Mammary epithelial cell (primary cell): ENCODE measurements at regions not wholly inside any gene's neighbourhood (a gene's known extent, or its start where the extent isn't known, plus 50 kb on each side); places are given as distances from the start of the nearest gene placed in this dataset.

Source experiments
- CTCF ChIP-seq, 2 donors: IDR thresholded peaks in 1 of 2; conservative IDR thresholded peaks in 1 of 2; 2 replicates each; pipeline ENCODE4 v1.5.1; 2011 to 2012; ENCODE audit warnings: inconsistent platforms in 2 of 2, low read length in 2 of 2, mild to moderate bottlenecking in 2 of 2, control low read depth in 1 of 2, low read depth in 1 of 2; ENCODE audit not compliant: insufficient read depth in 1 of 2; ENCODE audit errors: extremely low read depth in 1 of 2
- EZH2 ChIP-seq: IDR thresholded peaks from 2 replicates; pipeline ENCODE4 v1.6.1; 2012; ENCODE audit warnings: low read length, inconsistent platforms, borderline replicate concordance

DNA sequence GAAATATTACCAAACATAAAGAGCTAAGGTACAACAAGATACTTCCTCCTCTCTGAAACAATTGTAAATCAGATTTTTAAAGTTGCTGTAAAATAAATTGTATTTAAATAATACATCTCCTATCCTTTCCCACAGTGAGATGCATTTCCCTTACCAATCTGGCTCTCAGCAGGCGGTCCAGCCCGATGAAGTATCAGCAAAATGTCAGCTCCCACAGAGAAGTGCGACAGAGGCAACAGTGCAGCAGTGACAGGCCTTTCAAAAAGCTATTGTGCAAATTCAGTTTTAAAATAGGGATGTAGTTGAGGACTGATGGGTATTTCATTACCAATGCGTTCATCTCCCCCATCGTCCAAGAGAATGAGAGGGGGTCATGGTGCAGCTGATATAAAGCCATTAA lies 733.2 kb upstream of the GOLIM4 start:
- TF ChIP-seq EZH2 (no peak), CTCF (conservative IDR thresholded peaks at IDR 0.05 in 1 of 2, IDR thresholded peaks at IDR 0.05 in 1 of 2; ENCODE audit: extremely low read depth in 1 of 2, insufficient read depth in 1 of 2, low read depth in 1 of 2, low read length in 2 of 2) (no peak)
